T-cell (primary cell): ENCODE measurements at regions not wholly inside any gene's neighbourhood (a gene's known extent, or its start where the extent isn't known, plus 50 kb on each side); places are given as distances from the start of the nearest gene placed in this dataset.

ENCODE experiments used
- ATAC-seq, 4 experiments: fragments of 200-7000 bp in 3 of 4; fragments of 150-1000 bp in 1 of 4; cut with Tn5 transposase; replicated peaks in 1 of 4; 1 replicate in 3 of 4; 2 replicates in 1 of 4; pipeline ENCODE4 v1.10.0; 2021; ENCODE audit warnings: moderate library complexity in 3 of 4, mild to moderate bottlenecking in 2 of 4, moderate number of reproducible peaks in 1 of 4
- CTCF ChIA-PET, 2 donors: fragments of 300-600 bp; sonication (Branson Sonifier 250); formaldehyde crosslinking; loops; one replicate each; lab custom pipeline; 2022; ENCODE audit warnings: antibody characterized with exemption in 2 of 2; lab: Charles Lee
- POLR2A ChIA-PET, 2 donors: fragments of 300-600 bp; sonication (Branson Sonifier 250); formaldehyde crosslinking; loops; one replicate each; lab custom pipeline; 2022; ENCODE audit warnings: antibody characterized with exemption in 2 of 2; lab: Charles Lee
- DNase-seq, 35 experiments: peaks; one replicate each; pipeline versions ENCODE4 v3.0.0 to v3.0.0-alpha.2; 2013 to 2023
- H3K27ac ChIP-seq: one replicate; pipeline ENCODE4 v1.5.1; 2013; ENCODE audit warnings: low read length
- H3K27me3 ChIP-seq, 2 experiments: replicated peaks in 1 of 2; 1 replicate in 1 of 2; 2 replicates in 1 of 2; pipeline versions ENCODE4 v1.6.1 to v1.7.0; 2013; ENCODE audit warnings: low read length in 1 of 2, mixed read lengths in 1 of 2; ENCODE audit not compliant: control insufficient read depth in 2 of 2, insufficient read depth in 2 of 2; ENCODE audit errors: extremely low read depth in 1 of 2
- H3K36me3 ChIP-seq, 2 donors: 1 replicate in 1 of 2; 2 replicates in 1 of 2; pipeline versions ENCODE4 v1.6.1 to v1.7.0; 2013; ENCODE audit warnings: low read length in 1 of 2; ENCODE audit not compliant: control insufficient read depth in 2 of 2, insufficient read depth in 1 of 2; ENCODE audit errors: extremely low read depth in 1 of 2
- H3K4me1 ChIP-seq, 2 experiments: 1 replicate in 1 of 2; 2 replicates in 1 of 2; pipeline versions ENCODE4 v1.6.1 to v1.7.0; 2013; ENCODE audit warnings: low read length in 2 of 2, mixed read lengths in 1 of 2; ENCODE audit not compliant: insufficient read depth in 2 of 2, control insufficient read depth in 1 of 2; ENCODE audit errors: extremely low read depth in 1 of 2
- H3K4me3 ChIP-seq, 2 donors: 1 replicate in 1 of 2; 2 replicates in 1 of 2; pipeline versions ENCODE4 v1.5.1 to v1.7.0; 2013; ENCODE audit warnings: mild to moderate bottlenecking in 2 of 2, low read length in 1 of 2, moderate library complexity in 1 of 2; ENCODE audit not compliant: control insufficient read depth in 1 of 2; ENCODE audit errors: extremely low read depth in 1 of 2
- H3K9me3 ChIP-seq: 2 replicates; pipeline ENCODE4 v1.7.0; 2013
- H3K27ac Mint-ChIP-seq, 2 donors: one replicate each; pipeline ENCODE4 v1.8.0; 2020 to 2021; ENCODE audit warnings: mild to moderate bottlenecking in 2 of 2, mixed read lengths in 2 of 2
- H3K27me3 Mint-ChIP-seq, 2 donors: one replicate each; pipeline ENCODE4 v1.8.0; 2021 to 2022; ENCODE audit warnings: mixed read lengths in 2 of 2
- H3K36me3 Mint-ChIP-seq: one replicate; pipeline ENCODE4 v1.8.0; 2021; ENCODE audit warnings: mixed read lengths
- H3K4me1 Mint-ChIP-seq, 3 donors: one replicate each; pipeline ENCODE4 v1.8.0; 2020 to 2022; ENCODE audit warnings: mixed read lengths in 3 of 3, mild to moderate bottlenecking in 1 of 3
- H3K4me3 Mint-ChIP-seq, 3 donors: one replicate each; pipeline ENCODE4 v1.8.0; 2020 to 2022; ENCODE audit warnings: mild to moderate bottlenecking in 3 of 3, mixed read lengths in 3 of 3, moderate library complexity in 3 of 3
- H3K9me3 Mint-ChIP-seq, 3 donors: one replicate each; pipeline ENCODE4 v1.8.0; 2020 to 2022; ENCODE audit warnings: mixed read lengths in 3 of 3
- WGBS: methylation state at CpG from one replicate; pipeline ENCODE4 v1.1.5; 2013; ENCODE audit warnings: missing lambda C conversion rate; ENCODE audit not compliant: insufficient coverage; 5-methylcytosine and 5-hydroxymethylcytosine counted together

- no peaks in the 10 kb centered on the region for H3K9me3 ChIP-seq
- ChIA-PET CTCF (no interaction called here), POLR2A (no interaction called here)
- H3K4me3 ChIP-seq, result no peak overlapping the region
- ATAC-seq (no peak), DNase-seq (no peak)
- H3K4me3 Mint-ChIP-seq, result no peak overlapping the region
- H3K4me1 ChIP-seq, result peaks cover 0 to 3% of the 10 kb centered on the region in 2 experiments
- WGBS, result 29% methylated on average over 1 of the region's 4 CpGs
- H3K27ac Mint-ChIP-seq, result no peak overlapping the region
- H3K27me3 Mint-ChIP-seq, result peaks cover 4 to 15% of the 10 kb centered on the region in 2 donors
- H3K4me1 Mint-ChIP-seq, result peaks cover 11 to 22% (median 11%) of the 10 kb centered on the region in 3 donors
- H3K27ac ChIP-seq, result no peak overlapping the region
- no peaks in the 10 kb centered on the region for H3K36me3 Mint-ChIP-seq
- H3K27me3 ChIP-seq, result peaks cover 0 to 3% of the 10 kb centered on the region in 2 experiments
- H3K9me3 Mint-ChIP-seq, result no peaks in the 10 kb centered on the region
- no peaks in the 10 kb centered on the region for H3K36me3 ChIP-seq
Observed at GRCh38 chr2:175571078-175571653, 389.7 kb upstream of the ATP5MC3 start.

- no peaks in the 10 kb centered on the region for H3K36me3 ChIP-seq
- ATAC-seq (no peak), DNase-seq (no peak)
- POLR2A ChIA-PET, result no interaction called here
- Mint-ChIP-seq H3K4me3 (no peak overlapping the region), H3K27me3 (peaks cover 2 to 11% of the 10 kb centered on the region in 2 donors), H3K36me3 (no peaks in the 10 kb centered on the region), H3K27ac (no peak overlapping the region), H3K4me1 (peaks cover 0 to 10% (median 2%) of the 10 kb centered on the region in 3 donors), H3K9me3 (no peaks in the 10 kb centered on the region)
- H3K9me3 ChIP-seq, result no peaks in the 10 kb centered on the region
- CTCF ChIA-PET, result interaction anchor here in 1 of 2 donors (0.7 kb wide), 1 partner anchor 354 kb away, joined by 3 read pairs; no protein-coding TSS in a partner anchor
- H3K4me1 ChIP-seq, result no peaks in the 10 kb centered on the region
- no peaks in the 10 kb centered on the region for H3K27me3 ChIP-seq
- no peak overlapping the region for H3K4me3 ChIP-seq
- 88% methylated on average over 4 of the region's 9 CpGs for WGBS
- no peak overlapping the region for H3K27ac ChIP-seq
Observed at GRCh38 chr2:175568109-175568730, 386.7 kb upstream of the ATP5MC3 start.

GRCh38 chr2:175567435-175568061 is 386.0 kb upstream of the ATP5MC3 start:
- Histone ChIP-seq H3K27me3 (no peaks in the 10 kb centered on the region), H3K36me3 (no peaks in the 10 kb centered on the region), H3K4me1 (no peaks in the 10 kb centered on the region), H3K9me3 (no peaks in the 10 kb centered on the region), H3K27ac (no peak overlapping the region), H3K4me3 (no peak overlapping the region)
- peaks cover 0 to 10% (median 2%) of the 10 kb centered on the region in 3 donors for H3K4me1 Mint-ChIP-seq
- WGBS, result no CpG with 5 or more reads among the region's 4 CpGs
- no peak overlapping the region for H3K27ac Mint-ChIP-seq
- ChIA-PET CTCF (no interaction called here), POLR2A (no interaction called here)
- H3K4me3 Mint-ChIP-seq, result no peak overlapping the region
- DNase-seq (no peak), ATAC-seq (no peak)
- no peaks in the 10 kb centered on the region for H3K36me3 Mint-ChIP-seq
- H3K27me3 Mint-ChIP-seq, result peaks cover 2 to 11% of the 10 kb centered on the region in 2 donors
- no peaks in the 10 kb centered on the region for H3K9me3 Mint-ChIP-seq

- Histone ChIP-seq H3K4me3 (no peak overlapping the region), H3K27me3 (no peaks in the 10 kb centered on the region), H3K36me3 (no peaks in the 10 kb centered on the region), H3K4me1 (no peaks in the 10 kb centered on the region), H3K9me3 (no peaks in the 10 kb centered on the region), H3K27ac (no peak overlapping the region)
- Mint-ChIP-seq H3K36me3 (no peaks in the 10 kb centered on the region), H3K4me3 (no peak overlapping the region), H3K27ac (no peak overlapping the region), H3K27me3 (peaks cover 14% of the 10 kb centered on the region in 2 donors), H3K4me1 (no peaks in the 10 kb centered on the region), H3K9me3 (no peaks in the 10 kb centered on the region)
- no CpG with 5 or more reads among the region's 5 CpGs for WGBS
- no peak for DNase-seq
- ChIA-PET CTCF (no interaction called here), POLR2A (no interaction called here)
- ATAC-seq, result no peak
Observed at GRCh38 chr2:175560521-175561169, 379.1 kb upstream of the ATP5MC3 start.

GRCh38 chr2:175559613-175560012 is 378.1 kb upstream of the ATP5MC3 start:
- Mint-ChIP-seq H3K36me3 (no peaks in the 10 kb centered on the region), H3K27ac (no peak overlapping the region), H3K27me3 (peaks cover 16 to 17% of the 10 kb centered on the region in 2 donors), H3K9me3 (no peaks in the 10 kb centered on the region), H3K4me1 (no peaks in the 10 kb centered on the region), H3K4me3 (no peak overlapping the region)
- no peak for DNase-seq
- Histone ChIP-seq H3K36me3 (no peaks in the 10 kb centered on the region), H3K27ac (no peak overlapping the region), H3K27me3 (no peaks in the 10 kb centered on the region), H3K4me3 (no peak overlapping the region), H3K9me3 (no peaks in the 10 kb centered on the region), H3K4me1 (no peaks in the 10 kb centered on the region)
- WGBS, result 90% methylated on average over 2 of the region's 3 CpGs
- ATAC-seq, result no peak
- ChIA-PET CTCF (interaction anchor here in 1 of 2 donors (0.7 kb wide), 1 partner anchor 13 kb away, joined by 3 read pairs; no protein-coding TSS in a partner anchor), POLR2A (interaction anchor here in 1 of 2 donors (0.6 kb wide), 1 partner anchor 309 kb away, joined by 4 read pairs; no protein-coding TSS in a partner anchor)

- Histone ChIP-seq H3K27me3 (no peaks in the 10 kb centered on the region), H3K27ac (no peak overlapping the region), H3K4me1 (no peaks in the 10 kb centered on the region), H3K4me3 (no peak overlapping the region), H3K9me3 (no peaks in the 10 kb centered on the region), H3K36me3 (no peaks in the 10 kb centered on the region)
- Mint-ChIP-seq H3K9me3 (no peaks in the 10 kb centered on the region), H3K27me3 (peaks cover 16 to 22% of the 10 kb centered on the region in 2 donors), H3K36me3 (no peaks in the 10 kb centered on the region), H3K4me3 (no peak overlapping the region), H3K4me1 (no peaks in the 10 kb centered on the region), H3K27ac (no peak overlapping the region)
- POLR2A ChIA-PET, result no interaction called here
- DNase-seq, result no peak
- peak in 1 of 4 experiments; percentile 20 for ATAC-seq
- WGBS, result 40% methylated on average over 4 of the region's 6 CpGs
- CTCF ChIA-PET, result no interaction called here
Observed at GRCh38 chr2:175557810-175558377, 376.4 kb upstream of the ATP5MC3 start.
